Hematopoietic multipotent progenitor cell (in vitro differentiated cells): ENCODE measurements at regions not wholly inside any gene's neighbourhood (a gene's known extent, or its start where the extent isn't known, plus 50 kb on each side); places are given as distances from the start of the nearest gene placed in this dataset.

ENCODE experiments used
- DNase-seq, 3 donors: peaks; one replicate each; pipeline ENCODE4 v3.0.0-alpha.2; 2011 to 2015; ENCODE audit warnings: low read depth in 2 of 3, low spot score in 2 of 3

- DNase-seq = no peak
Observed at GRCh38 chr1:199854686-199855321, 172.7 kb upstream of the NR5A2 start.

GRCh38 chr1:199855580-199855979, 171.9 kb upstream of the NR5A2 start:
- no peak for DNase-seq

- DNase-seq = no peak
Observed at GRCh38 chr1:199856216-199856780, 171.2 kb upstream of the NR5A2 start.

GRCh38 chr1:199857108-199857507, 170.4 kb upstream of the NR5A2 start:
- peak in 2 of 3 donors; percentile 34 to 78 for DNase-seq

GRCh38 chr1:199857516-199857915, 170.0 kb upstream of the NR5A2 start:
- no peak for DNase-seq

- DNase-seq = no peak
Observed at GRCh38 chr1:199858171-199858570, 169.3 kb upstream of the NR5A2 start.

- no peak for DNase-seq
Observed at GRCh38 chr1:199858856-199859255, 168.7 kb upstream of the NR5A2 start.

- peak in 2 of 3 donors; percentile 81 to 89 for DNase-seq
Observed at GRCh38 chr1:199859491-199859933, 168.0 kb upstream of the NR5A2 start.

- no peak for DNase-seq
Observed at GRCh38 chr1:199861020-199861795, 166.3 kb upstream of the NR5A2 start.

GRCh38 chr1:199862047-199862446, 165.5 kb upstream of the NR5A2 start:
- DNase-seq = no peak

- no peak for DNase-seq
Observed at GRCh38 chr1:199866210-199866617, 161.3 kb upstream of the NR5A2 start.

- peak in 2 of 3 donors; percentile 73 to 89 for DNase-seq
Observed at GRCh38 chr1:199867601-199868000, 159.9 kb upstream of the NR5A2 start.

GRCh38 chr1:199868777-199869176, 158.7 kb upstream of the NR5A2 start:
- DNase-seq = no peak

GRCh38 chr1:199875337-199875736, 152.2 kb upstream of the NR5A2 start:
- no peak for DNase-seq

GRCh38 chr1:199875856-199876255, 151.7 kb upstream of the NR5A2 start:
- no peak for DNase-seq

GRCh38 chr1:199877526-199878384, 149.8 kb upstream of the NR5A2 start:
- DNase-seq = no peak

GRCh38 chr1:199878823-199879222, 148.7 kb upstream of the NR5A2 start:
- peak in 1 of 3 donors; percentile 44 for DNase-seq

GRCh38 chr1:199898654-199899053, 128.9 kb upstream of the NR5A2 start:
- DNase-seq = no peak

- no peak for DNase-seq
Observed at GRCh38 chr1:199901341-199901740, 126.2 kb upstream of the NR5A2 start.

GRCh38 chr1:199907361-199907760, 120.1 kb upstream of the NR5A2 start:
- no peak for DNase-seq

GRCh38 chr1:199909137-199909536, 118.4 kb upstream of the NR5A2 start:
- DNase-seq = no peak
